ENCODE measurements at regions not wholly inside any gene's neighbourhood (a gene's known extent, or its start where the extent isn't known, plus 50 kb on each side); places are given as distances from the start of the nearest gene placed in this dataset.

DNA sequence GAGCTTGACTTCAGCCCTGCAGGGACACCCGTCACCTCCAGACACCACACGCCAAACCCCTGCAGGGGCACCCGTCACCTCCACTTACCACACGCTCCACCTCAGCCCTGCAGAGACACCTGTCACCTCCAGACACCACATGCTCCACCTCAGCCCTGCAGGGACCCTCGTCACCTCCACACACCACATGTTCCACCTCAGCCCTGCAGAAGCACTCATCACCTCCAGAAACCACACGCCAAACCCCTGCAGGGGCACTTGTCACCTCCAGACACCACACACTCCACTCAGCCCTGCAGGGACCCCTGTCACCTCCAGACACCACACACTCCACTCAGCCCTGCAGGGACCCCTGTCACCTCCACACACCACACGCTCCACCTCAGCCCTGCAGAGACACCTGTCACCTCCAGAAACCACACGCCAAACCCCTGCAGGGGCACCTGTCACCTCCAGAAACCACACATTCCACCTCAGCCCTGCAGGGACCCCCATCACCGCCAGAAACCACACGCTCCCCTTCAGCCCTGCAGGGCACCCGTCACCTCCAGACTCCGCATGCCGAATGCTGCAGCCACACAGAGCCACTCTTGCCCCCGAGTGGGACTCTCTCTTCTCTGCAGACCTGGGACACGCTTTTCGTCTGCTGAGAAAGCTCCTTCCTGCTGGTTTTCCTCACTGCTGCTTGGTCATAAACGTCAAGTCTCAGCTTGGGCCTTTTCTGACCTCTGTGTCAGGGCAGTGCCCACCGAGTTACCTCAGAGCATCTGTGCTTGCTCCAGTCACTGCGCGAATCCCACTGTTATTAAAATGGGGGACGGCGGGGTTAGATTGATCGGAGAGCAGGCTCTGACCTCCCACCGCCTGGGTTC lies 77.5 kb upstream of the SALL3 start (continued):
- TF ChIP-seq, protein P1, sequence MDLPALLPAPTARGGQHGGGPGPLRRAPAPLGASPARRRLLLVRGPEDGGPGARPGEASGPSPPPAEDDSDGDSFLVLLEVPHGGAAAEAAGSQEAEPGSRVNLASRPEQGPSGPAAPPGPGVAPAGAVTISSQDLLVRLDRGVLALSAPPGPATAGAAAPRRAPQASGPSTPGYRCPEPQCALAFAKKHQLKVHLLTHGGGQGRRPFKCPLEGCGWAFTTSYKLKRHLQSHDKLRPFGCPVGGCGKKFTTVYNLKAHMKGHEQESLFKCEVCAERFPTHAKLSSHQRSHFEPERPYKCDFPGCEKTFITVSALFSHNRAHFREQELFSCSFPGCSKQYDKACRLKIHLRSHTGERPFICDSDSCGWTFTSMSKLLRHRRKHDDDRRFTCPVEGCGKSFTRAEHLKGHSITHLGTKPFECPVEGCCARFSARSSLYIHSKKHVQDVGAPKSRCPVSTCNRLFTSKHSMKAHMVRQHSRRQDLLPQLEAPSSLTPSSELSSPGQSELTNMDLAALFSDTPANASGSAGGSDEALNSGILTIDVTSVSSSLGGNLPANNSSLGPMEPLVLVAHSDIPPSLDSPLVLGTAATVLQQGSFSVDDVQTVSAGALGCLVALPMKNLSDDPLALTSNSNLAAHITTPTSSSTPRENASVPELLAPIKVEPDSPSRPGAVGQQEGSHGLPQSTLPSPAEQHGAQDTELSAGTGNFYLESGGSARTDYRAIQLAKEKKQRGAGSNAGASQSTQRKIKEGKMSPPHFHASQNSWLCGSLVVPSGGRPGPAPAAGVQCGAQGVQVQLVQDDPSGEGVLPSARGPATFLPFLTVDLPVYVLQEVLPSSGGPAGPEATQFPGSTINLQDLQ (CRISPR knock-in tag; IDR thresholded peaks at IDR 0.05): no peak
- TF ChIP-seq, protein P2, sequence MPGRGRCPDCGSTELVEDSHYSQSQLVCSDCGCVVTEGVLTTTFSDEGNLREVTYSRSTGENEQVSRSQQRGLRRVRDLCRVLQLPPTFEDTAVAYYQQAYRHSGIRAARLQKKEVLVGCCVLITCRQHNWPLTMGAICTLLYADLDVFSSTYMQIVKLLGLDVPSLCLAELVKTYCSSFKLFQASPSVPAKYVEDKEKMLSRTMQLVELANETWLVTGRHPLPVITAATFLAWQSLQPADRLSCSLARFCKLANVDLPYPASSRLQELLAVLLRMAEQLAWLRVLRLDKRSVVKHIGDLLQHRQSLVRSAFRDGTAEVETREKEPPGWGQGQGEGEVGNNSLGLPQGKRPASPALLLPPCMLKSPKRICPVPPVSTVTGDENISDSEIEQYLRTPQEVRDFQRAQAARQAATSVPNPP (CRISPR knock-in tag; IDR thresholded peaks at IDR 0.05): no peak
- TF ChIP-seq SP5 (CRISPR knock-in tag; IDR thresholded peaks at IDR 0.05; ENCODE audit: borderline replicate concordance, low read depth): no peak
- TF ChIP-seq ZNF232 (CRISPR knock-in tag; IDR thresholded peaks at IDR 0.05; ENCODE audit: borderline replicate concordance): no peak
- no peak for TF ChIP-seq TARDBP (CRISPR knock-in tag; IDR thresholded peaks at IDR 0.05)
- TF ChIP-seq ZNF768 (CRISPR knock-in tag; IDR thresholded peaks at IDR 0.05): no peak
- TF ChIP-seq GATAD2A (CRISPR knock-in tag; IDR thresholded peaks at IDR 0.05): no peak
- TF ChIP-seq, protein P3, sequence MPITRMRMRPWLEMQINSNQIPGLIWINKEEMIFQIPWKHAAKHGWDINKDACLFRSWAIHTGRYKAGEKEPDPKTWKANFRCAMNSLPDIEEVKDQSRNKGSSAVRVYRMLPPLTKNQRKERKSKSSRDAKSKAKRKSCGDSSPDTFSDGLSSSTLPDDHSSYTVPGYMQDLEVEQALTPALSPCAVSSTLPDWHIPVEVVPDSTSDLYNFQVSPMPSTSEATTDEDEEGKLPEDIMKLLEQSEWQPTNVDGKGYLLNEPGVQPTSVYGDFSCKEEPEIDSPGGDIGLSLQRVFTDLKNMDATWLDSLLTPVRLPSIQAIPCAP (CRISPR knock-in tag; IDR thresholded peaks at IDR 0.05; ENCODE audit: low read depth): no peak
- no peak for TF ChIP-seq TRIM24 (CRISPR knock-in tag; IDR thresholded peaks at IDR 0.05)

Data from HepG2 (cell line).